ENCODE measurements at regions not wholly inside any gene's neighbourhood (a gene's known extent, or its start where the extent isn't known, plus 50 kb on each side); places are given as distances from the start of the nearest gene placed in this dataset.

DNA sequence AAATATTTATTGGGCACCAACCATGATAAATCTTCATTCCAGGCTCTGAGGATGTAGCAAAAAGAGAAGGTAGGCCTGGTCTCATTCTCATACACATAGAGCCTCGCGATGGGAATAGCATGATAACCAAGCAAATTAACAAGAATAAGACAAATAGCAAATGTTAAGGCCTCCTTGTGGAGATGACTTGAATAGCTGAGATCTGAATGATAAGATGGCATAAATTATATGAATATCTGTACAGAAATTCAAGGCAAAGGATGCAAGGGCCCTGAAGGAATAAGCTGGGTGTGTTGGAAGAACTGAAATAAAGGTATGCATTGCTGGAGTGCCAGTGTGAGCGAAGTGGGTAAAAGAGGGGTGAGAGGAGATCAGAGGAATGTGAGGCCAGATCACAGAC lies 114.8 kb downstream of the ALX1 start:
- peak in 1 of 2 experiments; percentile 7 for DNase-seq (ENCODE audit: low read depth in 1 of 2, low spot score in 1 of 2)
- no peak for FAIRE-seq

DNA sequence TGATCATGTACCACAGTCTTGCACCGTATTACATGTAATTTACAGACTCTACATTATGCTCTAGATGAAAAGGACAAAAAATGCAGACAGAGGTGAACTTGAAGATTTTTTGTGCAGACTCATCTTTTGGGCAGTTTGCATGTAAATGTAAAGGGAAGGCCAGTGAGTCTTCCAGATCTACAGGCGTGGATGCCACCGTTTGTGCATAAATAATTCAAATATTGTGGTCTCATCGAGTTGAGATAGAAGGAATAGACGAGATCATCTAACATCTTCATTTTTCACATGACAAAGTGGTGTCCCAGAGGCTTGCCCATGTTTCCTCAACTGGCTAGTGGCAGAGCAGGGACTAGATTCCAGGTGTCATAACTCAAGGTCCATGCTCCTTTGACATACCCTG lies 125.2 kb downstream of the ALX1 start:
- no peaks in the 10 kb centered on the region for H3K9me3 ChIP-seq
- no peak for ATAC-seq
- no peak for FAIRE-seq
- POLR2A ChIA-PET, result no interaction called here
- no peak overlapping the region for H3K27ac ChIP-seq
- no peak for DNase-seq (ENCODE audit: low read depth in 1 of 2, low spot score in 1 of 2)
- WGBS (ENCODE audit: missing lambda C conversion rate), result 18% methylated on average over 5 of the region's 5 CpGs
- CTCF ChIA-PET, result no interaction called here
- no peak overlapping the region for H3K4me3 ChIP-seq
- no peaks in the 10 kb centered on the region for H3K4me1 ChIP-seq
- no peak overlapping the region for H3K4me2 ChIP-seq
- TF ChIP-seq RAD21 (conservative IDR thresholded peaks at IDR 0.05 in 1 of 2, IDR thresholded peaks at IDR 0.05 in 1 of 2), result no peak
- TF ChIP-seq SMC3 (IDR thresholded peaks at IDR 0.05), result no peak
- TF ChIP-seq, protein P1, sequence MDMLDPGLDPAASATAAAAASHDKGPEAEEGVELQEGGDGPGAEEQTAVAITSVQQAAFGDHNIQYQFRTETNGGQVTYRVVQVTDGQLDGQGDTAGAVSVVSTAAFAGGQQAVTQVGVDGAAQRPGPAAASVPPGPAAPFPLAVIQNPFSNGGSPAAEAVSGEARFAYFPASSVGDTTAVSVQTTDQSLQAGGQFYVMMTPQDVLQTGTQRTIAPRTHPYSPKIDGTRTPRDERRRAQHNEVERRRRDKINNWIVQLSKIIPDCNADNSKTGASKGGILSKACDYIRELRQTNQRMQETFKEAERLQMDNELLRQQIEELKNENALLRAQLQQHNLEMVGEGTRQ (IDR thresholded peaks at IDR 0.05), result no peak
- TF ChIP-seq ESRRA (IDR thresholded peaks at IDR 0.05; ENCODE audit: borderline replicate concordance, low read length), result no peak
- no peak for TF ChIP-seq JUN (IDR thresholded peaks at IDR 0.05)
- TF ChIP-seq, protein P2, sequence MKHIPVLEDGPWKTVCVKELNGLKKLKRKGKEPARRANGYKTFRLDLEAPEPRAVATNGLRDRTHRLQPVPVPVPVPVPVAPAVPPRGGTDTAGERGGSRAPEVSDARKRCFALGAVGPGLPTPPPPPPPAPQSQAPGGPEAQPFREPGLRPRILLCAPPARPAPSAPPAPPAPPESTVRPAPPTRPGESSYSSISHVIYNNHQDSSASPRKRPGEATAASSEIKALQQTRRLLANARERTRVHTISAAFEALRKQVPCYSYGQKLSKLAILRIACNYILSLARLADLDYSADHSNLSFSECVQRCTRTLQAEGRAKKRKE (CRISPR knock-in tag; IDR thresholded peaks at IDR 0.05; ENCODE audit: low read depth), result no peak
- TF ChIP-seq, protein P3, sequence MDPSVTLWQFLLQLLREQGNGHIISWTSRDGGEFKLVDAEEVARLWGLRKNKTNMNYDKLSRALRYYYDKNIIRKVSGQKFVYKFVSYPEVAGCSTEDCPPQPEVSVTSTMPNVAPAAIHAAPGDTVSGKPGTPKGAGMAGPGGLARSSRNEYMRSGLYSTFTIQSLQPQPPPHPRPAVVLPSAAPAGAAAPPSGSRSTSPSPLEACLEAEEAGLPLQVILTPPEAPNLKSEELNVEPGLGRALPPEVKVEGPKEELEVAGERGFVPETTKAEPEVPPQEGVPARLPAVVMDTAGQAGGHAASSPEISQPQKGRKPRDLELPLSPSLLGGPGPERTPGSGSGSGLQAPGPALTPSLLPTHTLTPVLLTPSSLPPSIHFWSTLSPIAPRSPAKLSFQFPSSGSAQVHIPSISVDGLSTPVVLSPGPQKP (IDR thresholded peaks at IDR 0.05; ENCODE audit: low read depth, low read length), result no peak
- TF ChIP-seq, protein P4, sequence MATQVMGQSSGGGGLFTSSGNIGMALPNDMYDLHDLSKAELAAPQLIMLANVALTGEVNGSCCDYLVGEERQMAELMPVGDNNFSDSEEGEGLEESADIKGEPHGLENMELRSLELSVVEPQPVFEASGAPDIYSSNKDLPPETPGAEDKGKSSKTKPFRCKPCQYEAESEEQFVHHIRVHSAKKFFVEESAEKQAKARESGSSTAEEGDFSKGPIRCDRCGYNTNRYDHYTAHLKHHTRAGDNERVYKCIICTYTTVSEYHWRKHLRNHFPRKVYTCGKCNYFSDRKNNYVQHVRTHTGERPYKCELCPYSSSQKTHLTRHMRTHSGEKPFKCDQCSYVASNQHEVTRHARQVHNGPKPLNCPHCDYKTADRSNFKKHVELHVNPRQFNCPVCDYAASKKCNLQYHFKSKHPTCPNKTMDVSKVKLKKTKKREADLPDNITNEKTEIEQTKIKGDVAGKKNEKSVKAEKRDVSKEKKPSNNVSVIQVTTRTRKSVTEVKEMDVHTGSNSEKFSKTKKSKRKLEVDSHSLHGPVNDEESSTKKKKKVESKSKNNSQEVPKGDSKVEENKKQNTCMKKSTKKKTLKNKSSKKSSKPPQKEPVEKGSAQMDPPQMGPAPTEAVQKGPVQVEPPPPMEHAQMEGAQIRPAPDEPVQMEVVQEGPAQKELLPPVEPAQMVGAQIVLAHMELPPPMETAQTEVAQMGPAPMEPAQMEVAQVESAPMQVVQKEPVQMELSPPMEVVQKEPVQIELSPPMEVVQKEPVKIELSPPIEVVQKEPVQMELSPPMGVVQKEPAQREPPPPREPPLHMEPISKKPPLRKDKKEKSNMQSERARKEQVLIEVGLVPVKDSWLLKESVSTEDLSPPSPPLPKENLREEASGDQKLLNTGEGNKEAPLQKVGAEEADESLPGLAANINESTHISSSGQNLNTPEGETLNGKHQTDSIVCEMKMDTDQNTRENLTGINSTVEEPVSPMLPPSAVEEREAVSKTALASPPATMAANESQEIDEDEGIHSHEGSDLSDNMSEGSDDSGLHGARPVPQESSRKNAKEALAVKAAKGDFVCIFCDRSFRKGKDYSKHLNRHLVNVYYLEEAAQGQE (IDR thresholded peaks at IDR 0.05), result no peak
- TF ChIP-seq FOXS1 (CRISPR knock-in tag; IDR thresholded peaks at IDR 0.05), result no peak
- TF ChIP-seq CHD2 (IDR thresholded peaks at IDR 0.05; ENCODE audit: low read length, partially characterized antibody), result no peak
- TF ChIP-seq, protein P5, sequence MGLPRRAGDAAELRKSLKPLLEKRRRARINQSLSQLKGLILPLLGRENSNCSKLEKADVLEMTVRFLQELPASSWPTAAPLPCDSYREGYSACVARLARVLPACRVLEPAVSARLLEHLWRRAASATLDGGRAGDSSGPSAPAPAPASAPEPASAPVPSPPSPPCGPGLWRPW (IDR thresholded peaks at IDR 0.05), result no peak
- TF ChIP-seq, protein P6, sequence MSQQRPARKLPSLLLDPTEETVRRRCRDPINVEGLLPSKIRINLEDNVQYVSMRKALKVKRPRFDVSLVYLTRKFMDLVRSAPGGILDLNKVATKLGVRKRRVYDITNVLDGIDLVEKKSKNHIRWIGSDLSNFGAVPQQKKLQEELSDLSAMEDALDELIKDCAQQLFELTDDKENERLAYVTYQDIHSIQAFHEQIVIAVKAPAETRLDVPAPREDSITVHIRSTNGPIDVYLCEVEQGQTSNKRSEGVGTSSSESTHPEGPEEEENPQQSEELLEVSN (IDR thresholded peaks at IDR 0.05; ENCODE audit: borderline replicate concordance, low read depth), result no peak
- TF ChIP-seq EP300 (IDR thresholded peaks at IDR 0.05), result no peak

More for the DNA sequence above, 114.8 kb downstream of the ALX1 start:
- H3K27ac ChIP-seq, result no peak overlapping the region
- H3K4me3 ChIP-seq, result no peak overlapping the region
- whole genome bisulfite sequencing (ENCODE audit: missing lambda C conversion rate), result 49% methylated on average over 3 of the region's 3 CpGs
- ATAC-seq, result peak in 1 of 2 experiments; percentile 59; a peak in 3 of 6 replicates
- ChIA-PET POLR2A (no interaction called here), CTCF (no interaction called here)
- H3K4me1 ChIP-seq, result no peaks in the 10 kb centered on the region
- TF ChIP-seq, protein P5 (IDR thresholded peaks at IDR 0.05), result no peak
- H3K4me2 ChIP-seq, result no peak overlapping the region
- H3K9me3 ChIP-seq, result no peaks in the 10 kb centered on the region
